GM18502 (cell line): ENCODE measurements at regions not wholly inside any gene's neighbourhood (a gene's known extent, or its start where the extent isn't known, plus 50 kb on each side); places are given as distances from the start of the nearest gene placed in this dataset.
A peak's percentile ranks its signal among the peaks of the same experiment; 100 is the strongest.
"Not testable (repeated sequence)": the region's sequence is repeated elsewhere in the genome, so short reads cannot be mapped to it uniquely, and the experiment has no call there.

Experiments
- ATAC-seq: cut with Tn5 transposase; IDR thresholded peaks from one replicate; pipeline ENCODE4 v1.9.1; 2021; ENCODE audit warnings: mild to moderate bottlenecking; ENCODE audit not compliant: unreplicated experiment, poor library complexity

GRCh38 chr5:18393565-18394442 is 759.5 kb downstream of the TAF11L14 start:
- peak; percentile 80 for ATAC-seq

GRCh38 chr5:18394443-18394804 is 760.2 kb downstream of the TAF11L14 start:
- peak; percentile 16 for ATAC-seq

GRCh38 chr5:18395126-18396110 is 761.2 kb downstream of the TAF11L14 start:
- ATAC-seq: no peak

GRCh38 chr5:18397371-18397770 is 763.1 kb downstream of the TAF11L14 start:
- no peak for ATAC-seq

GRCh38 chr5:18397891-18398290 is 763.6 kb downstream of the TAF11L14 start:
- ATAC-seq: no peak

- ATAC-seq: not testable (repeated sequence)
Measured at GRCh38 chr5:18399461-18400327, 765.4 kb downstream of the TAF11L14 start.

GRCh38 chr5:18403141-18403540 is 768.9 kb downstream of the TAF11L14 start:
- no peak for ATAC-seq

- no peak for ATAC-seq
Measured at GRCh38 chr5:18403941-18404438, 769.7 kb downstream of the TAF11L14 start.

- no peak for ATAC-seq
Measured at GRCh38 chr5:18420711-18421110, 786.5 kb downstream of the TAF11L14 start.

- ATAC-seq: no peak
Measured at GRCh38 chr5:18433336-18433735, 799.1 kb downstream of the TAF11L14 start.

- no peak for ATAC-seq
Measured at GRCh38 chr5:18438126-18438525, 803.9 kb downstream of the TAF11L14 start.

- ATAC-seq: no peak
Measured at GRCh38 chr5:18455521-18455920, 821.3 kb downstream of the TAF11L14 start.

GRCh38 chr5:18457255-18457654 is 823.0 kb downstream of the TAF11L14 start:
- ATAC-seq: no peak

GRCh38 chr5:18461766-18462165 is 827.5 kb downstream of the TAF11L14 start:
- no peak for ATAC-seq

GRCh38 chr5:18465833-18466681 is 831.8 kb downstream of the TAF11L14 start:
- ATAC-seq: peak; percentile 92

GRCh38 chr5:18466731-18467130 is 832.5 kb downstream of the TAF11L14 start:
- no peak for ATAC-seq

- not testable (repeated sequence) for ATAC-seq
Measured at GRCh38 chr5:18471791-18472190, 837.5 kb downstream of the TAF11L14 start.

- ATAC-seq: no peak
Measured at GRCh38 chr5:18483451-18483850, 849.2 kb downstream of the TAF11L14 start.

GRCh38 chr5:18487928-18488480 is 853.7 kb downstream of the TAF11L14 start:
- no peak for ATAC-seq
